ENCODE measurements at regions not wholly inside any gene's neighbourhood (a gene's known extent, or its start where the extent isn't known, plus 50 kb on each side); places are given as distances from the start of the nearest gene placed in this dataset.

DNA sequence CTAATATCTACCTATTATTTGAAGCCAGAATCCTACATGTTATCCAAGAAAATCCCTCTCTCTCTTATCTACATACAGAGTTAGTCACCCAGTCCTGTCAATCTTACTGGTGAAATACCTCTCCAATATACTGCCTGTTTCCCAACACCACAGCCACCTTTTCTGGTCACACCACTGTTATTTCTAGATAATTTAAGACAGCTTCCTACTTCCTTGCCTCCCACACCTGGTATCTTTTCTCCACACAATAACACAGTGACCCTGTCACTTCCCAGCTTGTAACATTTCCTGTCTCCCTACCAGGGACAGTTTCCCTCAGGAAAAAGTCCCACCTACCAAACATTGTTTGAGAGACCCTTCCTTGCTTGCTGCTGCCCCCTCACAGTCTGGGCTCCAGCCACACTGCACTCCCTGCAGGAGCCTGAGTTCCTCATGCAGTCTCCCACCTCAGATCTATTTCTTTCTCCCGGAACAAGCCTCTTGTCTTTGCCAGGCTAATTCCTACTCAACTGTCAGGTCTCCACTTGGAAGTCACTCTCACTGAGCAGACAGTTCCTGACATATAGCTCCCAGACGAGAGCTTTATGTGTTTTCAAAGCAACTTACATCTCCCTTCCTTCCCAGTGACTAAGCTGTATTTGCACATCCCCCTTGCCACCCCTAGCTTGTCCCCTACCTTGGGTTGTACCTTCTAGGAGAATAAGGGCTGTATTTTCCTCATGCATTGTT, 73.6 kb upstream of the QRFPR start:
- DNase-seq (ENCODE audit: low read depth, low spot score), result no peak
- Mint-ChIP-seq H3K4me1 (no peaks in the 10 kb centered on the region), H3K36me3 (ENCODE audit: low read depth) (no peaks in the 10 kb centered on the region), H3K4me3 (no peak overlapping the region), H3K9me3 (no peaks in the 10 kb centered on the region), H3K27me3 (ENCODE audit: low read depth) (peaks cover 2% of the 10 kb centered on the region), H3K27ac (ENCODE audit: unreplicated experiment) (no peak overlapping the region)
- TF ChIP-seq, protein P1, sequence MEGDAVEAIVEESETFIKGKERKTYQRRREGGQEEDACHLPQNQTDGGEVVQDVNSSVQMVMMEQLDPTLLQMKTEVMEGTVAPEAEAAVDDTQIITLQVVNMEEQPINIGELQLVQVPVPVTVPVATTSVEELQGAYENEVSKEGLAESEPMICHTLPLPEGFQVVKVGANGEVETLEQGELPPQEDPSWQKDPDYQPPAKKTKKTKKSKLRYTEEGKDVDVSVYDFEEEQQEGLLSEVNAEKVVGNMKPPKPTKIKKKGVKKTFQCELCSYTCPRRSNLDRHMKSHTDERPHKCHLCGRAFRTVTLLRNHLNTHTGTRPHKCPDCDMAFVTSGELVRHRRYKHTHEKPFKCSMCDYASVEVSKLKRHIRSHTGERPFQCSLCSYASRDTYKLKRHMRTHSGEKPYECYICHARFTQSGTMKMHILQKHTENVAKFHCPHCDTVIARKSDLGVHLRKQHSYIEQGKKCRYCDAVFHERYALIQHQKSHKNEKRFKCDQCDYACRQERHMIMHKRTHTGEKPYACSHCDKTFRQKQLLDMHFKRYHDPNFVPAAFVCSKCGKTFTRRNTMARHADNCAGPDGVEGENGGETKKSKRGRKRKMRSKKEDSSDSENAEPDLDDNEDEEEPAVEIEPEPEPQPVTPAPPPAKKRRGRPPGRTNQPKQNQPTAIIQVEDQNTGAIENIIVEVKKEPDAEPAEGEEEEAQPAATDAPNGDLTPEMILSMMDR (conservative IDR thresholded peaks at IDR 0.05), result no peak

DNA sequence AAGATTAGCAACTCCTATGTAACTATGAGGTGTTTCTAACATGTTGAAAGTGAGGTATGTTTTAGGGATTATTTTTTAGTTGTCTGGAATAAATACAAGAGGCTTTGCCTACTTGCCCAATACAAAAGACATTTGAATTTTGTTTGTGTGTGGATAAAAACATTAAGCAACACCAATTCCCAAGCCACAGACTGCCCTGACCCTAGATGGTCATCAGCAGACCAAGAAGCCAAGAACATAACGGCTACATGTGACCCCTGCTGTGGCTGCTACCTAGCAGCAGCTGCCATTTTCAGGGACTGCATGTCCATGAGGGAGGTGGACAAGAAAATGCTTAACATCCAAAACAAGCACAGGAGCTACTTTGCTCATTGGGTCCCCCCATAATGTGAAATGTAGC, 70.5 kb upstream of the QRFPR start:
- no peaks in the 10 kb centered on the region for H3K36me3 Mint-ChIP-seq (ENCODE audit: low read depth)
- H3K4me3 Mint-ChIP-seq, result no peak overlapping the region
- DNase-seq (ENCODE audit: low read depth, low spot score), result no peak
- H3K4me1 Mint-ChIP-seq, result no peaks in the 10 kb centered on the region
- H3K9me3 Mint-ChIP-seq, result no peaks in the 10 kb centered on the region
- H3K27ac Mint-ChIP-seq (ENCODE audit: unreplicated experiment), result no peak overlapping the region
- H3K27me3 Mint-ChIP-seq (ENCODE audit: low read depth), result peaks cover 2% of the 10 kb centered on the region
- TF ChIP-seq, protein P1 (conservative IDR thresholded peaks at IDR 0.05), result no peak

DNA sequence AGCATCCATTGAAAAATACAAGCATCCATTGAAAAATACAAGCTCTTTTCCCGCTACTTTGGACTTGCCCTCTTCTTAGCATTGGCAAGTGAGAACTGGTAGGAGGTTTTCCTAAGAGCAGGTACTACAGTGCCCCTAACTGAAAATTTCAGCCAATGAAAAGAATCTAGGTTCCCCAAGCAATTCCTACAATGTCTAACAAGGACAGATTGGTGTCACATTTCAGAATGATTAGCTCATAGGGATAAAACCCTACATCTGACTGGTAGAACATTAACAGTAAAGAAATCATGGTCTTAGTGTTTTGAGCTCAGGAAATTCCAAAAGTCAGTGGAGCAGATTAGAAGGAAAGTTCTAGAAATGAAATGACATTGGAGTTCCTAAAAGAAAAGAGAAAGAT, 68.6 kb upstream of the QRFPR start:
- Mint-ChIP-seq H3K27me3 (ENCODE audit: low read depth) (peaks cover 1% of the 10 kb centered on the region), H3K27ac (ENCODE audit: unreplicated experiment) (no peak overlapping the region), H3K4me1 (no peaks in the 10 kb centered on the region), H3K36me3 (ENCODE audit: low read depth) (no peaks in the 10 kb centered on the region), H3K9me3 (peaks cover 2% of the 10 kb centered on the region), H3K4me3 (no peak overlapping the region)
- no peak for DNase-seq (ENCODE audit: low read depth, low spot score)
- TF ChIP-seq, protein P1 (conservative IDR thresholded peaks at IDR 0.05), result no peak

DNA sequence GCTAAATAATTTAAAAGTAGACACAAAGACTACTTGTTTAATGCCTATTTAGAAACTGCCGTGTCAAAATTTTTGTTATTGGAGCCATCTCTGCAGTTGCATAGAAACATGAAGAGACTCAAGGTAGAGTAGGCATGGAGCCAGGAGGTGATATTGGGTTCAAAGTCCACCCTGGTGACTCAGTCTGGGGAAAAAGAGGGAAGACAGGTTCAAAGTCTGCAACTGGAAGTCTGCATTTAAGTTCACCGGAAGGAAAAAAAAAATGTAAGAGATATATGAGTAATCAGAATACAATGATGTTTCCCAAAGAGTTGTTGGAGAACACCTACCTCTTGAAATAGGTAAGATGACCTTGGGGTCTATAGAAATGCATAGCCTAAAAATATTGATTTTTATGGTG, 67.4 kb upstream of the QRFPR start:
- Mint-ChIP-seq H3K27ac (ENCODE audit: unreplicated experiment) (no peak overlapping the region), H3K36me3 (ENCODE audit: low read depth) (no peaks in the 10 kb centered on the region), H3K4me3 (no peak overlapping the region), H3K9me3 (peaks cover 2% of the 10 kb centered on the region), H3K27me3 (ENCODE audit: low read depth) (no peaks in the 10 kb centered on the region), H3K4me1 (no peaks in the 10 kb centered on the region)
- TF ChIP-seq, protein P1 (conservative IDR thresholded peaks at IDR 0.05), result no peak
- DNase-seq (ENCODE audit: low read depth, low spot score), result no peak

DNA sequence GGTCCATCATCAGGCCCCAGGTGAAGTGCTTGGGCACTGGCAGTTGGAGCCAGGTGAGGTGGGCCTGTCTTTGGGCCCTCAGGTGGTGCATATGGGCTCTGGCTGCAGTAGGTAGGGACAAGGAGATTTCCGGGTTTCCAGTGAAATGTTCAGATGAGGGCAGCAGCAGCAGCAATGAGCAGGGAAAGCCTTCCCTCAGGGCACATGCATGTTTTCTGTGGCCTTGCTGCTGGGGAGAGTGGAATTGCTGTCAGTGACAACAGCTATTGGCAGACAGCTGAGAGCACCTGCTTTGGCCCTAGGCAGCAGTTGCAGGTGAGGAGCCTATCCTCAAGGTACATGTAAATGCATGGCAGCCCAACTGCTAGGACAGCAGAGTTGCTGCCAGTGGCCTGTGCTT, 58.9 kb upstream of the QRFPR start:
- no peak for DNase-seq (ENCODE audit: low read depth, low spot score)
- peaks cover 23% of the 10 kb centered on the region for H3K9me3 Mint-ChIP-seq
- no peak overlapping the region for H3K27ac Mint-ChIP-seq (ENCODE audit: unreplicated experiment)
- H3K4me3 Mint-ChIP-seq, result no peak overlapping the region
- TF ChIP-seq, protein P1 (conservative IDR thresholded peaks at IDR 0.05), result no peak
- no peaks in the 10 kb centered on the region for H3K27me3 Mint-ChIP-seq (ENCODE audit: low read depth)
- H3K4me1 Mint-ChIP-seq, result peaks cover 6% of the 10 kb centered on the region
- peaks cover 8% of the 10 kb centered on the region for H3K36me3 Mint-ChIP-seq (ENCODE audit: low read depth)

Measured in neural crest cell (in vitro differentiated cells).